ENCODE measurements at regions not wholly inside any gene's neighbourhood (a gene's known extent, or its start where the extent isn't known, plus 50 kb on each side); places are given as distances from the start of the nearest gene placed in this dataset.
A peak's percentile ranks its signal among the peaks of the same experiment; 100 is the strongest.

DNA sequence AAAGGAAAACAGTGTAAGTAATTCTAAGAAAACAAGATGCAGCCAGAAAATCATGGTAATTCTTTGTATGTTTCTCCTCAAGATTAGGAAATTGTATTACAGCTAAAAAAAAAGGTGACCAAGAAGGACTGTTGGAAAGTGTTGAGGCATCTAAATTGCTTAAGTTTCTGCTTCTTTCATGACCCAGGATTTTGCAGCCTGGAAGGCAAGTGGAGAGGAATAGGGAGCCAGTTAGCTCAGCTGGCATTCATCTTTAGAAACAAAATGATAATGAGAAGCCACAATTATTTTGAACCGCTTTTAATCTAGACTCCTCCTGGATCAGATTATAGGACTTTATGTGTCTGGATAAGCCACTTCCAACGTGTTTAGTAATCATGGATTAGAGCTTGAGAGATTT is 56.8 kb upstream of the TMEM229A start:
- Mint-ChIP-seq H3K27me3 (ENCODE audit: insufficient read depth, unreplicated experiment) (no peaks in the 10 kb centered on the region), H3K9me3 (ENCODE audit: unreplicated experiment) (no peaks in the 10 kb centered on the region), H3K4me1 (ENCODE audit: insufficient read depth, unreplicated experiment) (peaks cover 17% of the 10 kb centered on the region), H3K36me3 (ENCODE audit: insufficient read depth, unreplicated experiment) (no peaks in the 10 kb centered on the region), H3K4me3 (ENCODE audit: unreplicated experiment) (no peak overlapping the region), H3K27ac (ENCODE audit: low read depth, unreplicated experiment) (no peak overlapping the region)
- intact Hi-C loops (cut with micrococcal nuclease): no loop called here
- ChIA-PET CTCF (interaction anchor here (1.5 to 2.6 kb wide), 2 partner anchors 11 to 289 kb away, joined by 4 to 14 read pairs; no protein-coding TSS in a partner anchor), POLR2A (interaction anchor here (0.9 to 1.3 kb wide), 2 partner anchors 18 to 23 kb away, joined by 3 read pairs; no protein-coding TSS in a partner anchor)
- no TSS peak for BruUV-seq (replicated peaks)
- TF ChIP-seq, protein P1, sequence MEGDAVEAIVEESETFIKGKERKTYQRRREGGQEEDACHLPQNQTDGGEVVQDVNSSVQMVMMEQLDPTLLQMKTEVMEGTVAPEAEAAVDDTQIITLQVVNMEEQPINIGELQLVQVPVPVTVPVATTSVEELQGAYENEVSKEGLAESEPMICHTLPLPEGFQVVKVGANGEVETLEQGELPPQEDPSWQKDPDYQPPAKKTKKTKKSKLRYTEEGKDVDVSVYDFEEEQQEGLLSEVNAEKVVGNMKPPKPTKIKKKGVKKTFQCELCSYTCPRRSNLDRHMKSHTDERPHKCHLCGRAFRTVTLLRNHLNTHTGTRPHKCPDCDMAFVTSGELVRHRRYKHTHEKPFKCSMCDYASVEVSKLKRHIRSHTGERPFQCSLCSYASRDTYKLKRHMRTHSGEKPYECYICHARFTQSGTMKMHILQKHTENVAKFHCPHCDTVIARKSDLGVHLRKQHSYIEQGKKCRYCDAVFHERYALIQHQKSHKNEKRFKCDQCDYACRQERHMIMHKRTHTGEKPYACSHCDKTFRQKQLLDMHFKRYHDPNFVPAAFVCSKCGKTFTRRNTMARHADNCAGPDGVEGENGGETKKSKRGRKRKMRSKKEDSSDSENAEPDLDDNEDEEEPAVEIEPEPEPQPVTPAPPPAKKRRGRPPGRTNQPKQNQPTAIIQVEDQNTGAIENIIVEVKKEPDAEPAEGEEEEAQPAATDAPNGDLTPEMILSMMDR (IDR thresholded peaks at IDR 0.05; ENCODE audit: unreplicated experiment): no peak
- DNase-seq (ENCODE audit: unreplicated experiment): no peak

DNA sequence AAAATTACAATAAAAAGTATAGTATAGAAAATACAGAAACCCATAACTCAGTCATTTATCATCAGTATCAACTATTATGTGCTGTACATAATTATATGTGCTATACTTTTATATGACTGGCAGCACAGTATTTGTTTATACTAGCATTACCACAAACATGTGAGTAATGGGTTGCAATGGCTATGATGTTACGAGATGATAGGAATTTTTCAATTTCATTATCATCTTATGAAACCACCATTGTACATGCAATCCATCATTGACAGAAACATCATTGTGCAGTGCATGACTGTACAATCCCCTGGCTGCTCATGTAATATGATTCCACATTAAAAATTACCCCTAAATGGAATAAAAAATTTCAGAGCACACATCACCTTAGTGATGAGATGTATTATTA is 55.7 kb upstream of the TMEM229A start:
- no TSS peak for BruUV-seq (replicated peaks)
- ChIA-PET POLR2A (interaction anchor here (0.6 to 1.3 kb wide), 3 partner anchors 12 to 784 kb away, joined by 3 to 4 read pairs (median 3); no protein-coding TSS in a partner anchor), CTCF (interaction anchor here (0.6 to 2.6 kb wide), 5 partner anchors 12 to 438 kb away, joined by 3 to 14 read pairs (median 4); no protein-coding TSS in a partner anchor)
- no peaks in the 10 kb centered on the region for H3K9me3 Mint-ChIP-seq (ENCODE audit: unreplicated experiment)
- no peak overlapping the region for H3K4me3 Mint-ChIP-seq (ENCODE audit: unreplicated experiment)
- no peaks in the 10 kb centered on the region for H3K27me3 Mint-ChIP-seq (ENCODE audit: insufficient read depth, unreplicated experiment)
- intact Hi-C loops (cut with micrococcal nuclease): no loop called here
- peak; percentile 67 for DNase-seq (ENCODE audit: unreplicated experiment)
- TF ChIP-seq, protein P1 (IDR thresholded peaks at IDR 0.05; ENCODE audit: unreplicated experiment): no peak
- H3K4me1 Mint-ChIP-seq (ENCODE audit: insufficient read depth, unreplicated experiment): peaks cover 17% of the 10 kb centered on the region
- no peak overlapping the region for H3K27ac Mint-ChIP-seq (ENCODE audit: low read depth, unreplicated experiment)
- no peaks in the 10 kb centered on the region for H3K36me3 Mint-ChIP-seq (ENCODE audit: insufficient read depth, unreplicated experiment)

DNA sequence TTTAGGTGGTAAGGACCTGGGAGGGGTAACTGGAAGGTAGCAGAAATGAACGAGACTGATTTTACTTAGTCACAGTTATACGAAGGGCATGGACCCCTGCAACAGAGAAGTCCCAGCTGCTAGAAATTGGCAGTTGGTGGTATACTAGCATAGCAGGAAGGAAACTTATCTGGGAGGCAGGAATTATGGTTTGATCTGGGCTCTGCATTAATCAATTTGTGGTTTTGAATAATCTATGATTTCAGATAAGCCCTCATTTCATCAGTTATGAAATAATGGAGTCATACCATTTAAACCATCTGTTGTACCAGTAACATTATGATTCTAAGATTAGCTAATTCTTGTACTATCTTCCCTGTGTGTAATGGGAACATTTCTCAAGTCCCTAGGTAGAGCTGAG is 54.0 kb upstream of the TMEM229A start:
- Mint-ChIP-seq H3K27ac (ENCODE audit: low read depth, unreplicated experiment) (no peak overlapping the region), H3K27me3 (ENCODE audit: insufficient read depth, unreplicated experiment) (no peaks in the 10 kb centered on the region), H3K9me3 (ENCODE audit: unreplicated experiment) (no peaks in the 10 kb centered on the region), H3K4me3 (ENCODE audit: unreplicated experiment) (no peak overlapping the region), H3K36me3 (ENCODE audit: insufficient read depth, unreplicated experiment) (no peaks in the 10 kb centered on the region), H3K4me1 (ENCODE audit: insufficient read depth, unreplicated experiment) (peaks cover 17% of the 10 kb centered on the region)
- CTCF ChIA-PET: interaction anchor here (0.6 to 1.0 kb wide), 2 partner anchors 14 to 768 kb away, joined by 4 to 5 read pairs; no protein-coding TSS in a partner anchor
- BruUV-seq (replicated peaks): no TSS peak
- POLR2A ChIA-PET: interaction anchor here (0.5 to 1.8 kb wide), 2 partner anchors 42 to 45 kb away, joined by 4 to 5 read pairs; no protein-coding TSS in a partner anchor
- TF ChIP-seq, protein P1 (IDR thresholded peaks at IDR 0.05; ENCODE audit: unreplicated experiment): no peak
- DNase-seq (ENCODE audit: unreplicated experiment): no peak
- intact Hi-C loops (cut with micrococcal nuclease): no loop called here

DNA sequence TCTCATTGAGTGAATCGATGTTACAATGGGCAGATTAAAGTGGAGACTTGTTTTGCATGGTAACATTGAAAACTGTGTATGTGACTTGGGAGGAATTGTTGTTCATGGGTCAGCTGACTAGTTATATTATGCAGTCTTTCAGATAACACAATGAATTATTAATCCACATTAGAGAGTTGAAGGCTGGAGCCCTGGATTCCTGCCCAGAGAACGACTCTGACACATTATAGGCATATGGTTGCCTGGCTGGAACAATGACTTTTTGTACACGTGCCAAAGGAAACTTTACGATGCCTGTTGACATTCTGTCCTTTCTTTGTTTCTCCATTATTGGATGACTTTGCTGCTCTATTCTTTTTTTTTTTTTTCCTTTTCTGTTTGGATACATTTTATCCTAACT is 52.3 kb upstream of the TMEM229A start:
- H3K4me3 Mint-ChIP-seq (ENCODE audit: unreplicated experiment): peak overlapping the region; percentile 37
- peak overlapping the region; percentile 59 for H3K27ac Mint-ChIP-seq (ENCODE audit: low read depth, unreplicated experiment)
- no peaks in the 10 kb centered on the region for H3K36me3 Mint-ChIP-seq (ENCODE audit: insufficient read depth, unreplicated experiment)
- BruUV-seq (replicated peaks): no TSS peak
- no peaks in the 10 kb centered on the region for H3K9me3 Mint-ChIP-seq (ENCODE audit: unreplicated experiment)
- ChIA-PET POLR2A (interaction anchor here (0.6 to 3.0 kb wide), 3 partner anchors 13 to 448 kb away, joined by 3 to 13 read pairs (median 3); no protein-coding TSS in a partner anchor), CTCF (interaction anchor here (0.6 to 1.0 kb wide), 4 partner anchors 16 to 84 kb away, joined by 3 to 4 read pairs (median 4); no protein-coding TSS in a partner anchor)
- H3K4me1 Mint-ChIP-seq (ENCODE audit: insufficient read depth, unreplicated experiment): peaks cover 17% of the 10 kb centered on the region
- DNase-seq (ENCODE audit: unreplicated experiment): peak; percentile 88
- H3K27me3 Mint-ChIP-seq (ENCODE audit: insufficient read depth, unreplicated experiment): no peaks in the 10 kb centered on the region
- intact Hi-C loops (cut with micrococcal nuclease): no loop called here
- TF ChIP-seq, protein P1 (IDR thresholded peaks at IDR 0.05; ENCODE audit: unreplicated experiment): no peak

Measured in MCF 10A (cell line).